Lung (tissue), 11 donors: ENCODE measurements at regions not wholly inside any gene's neighbourhood (a gene's known extent, or its start where the extent isn't known, plus 50 kb on each side); places are given as distances from the start of the nearest gene placed in this dataset.

Source experiments
- ATAC-seq: fragments of 200-7000 bp; cut with Tn5 transposase; one replicate; pipeline ENCODE4 v1.9.1; 2020; ENCODE audit warnings: moderate number of reproducible peaks; ENCODE audit not compliant: insufficient read depth, low FRiP score
- DNase-seq, 3 donors: peaks; one replicate each; pipeline ENCODE4 v3.0.0-alpha.2; 2013 to 2017
- H3K27ac ChIP-seq, 2 donors: one replicate each; pipeline ENCODE4 v1.5.1; 2013; ENCODE audit warnings: mild to moderate bottlenecking in 2 of 2, moderate library complexity in 2 of 2, control low read depth in 1 of 2, inconsistent platforms in 1 of 2, low read depth in 1 of 2, low read length in 1 of 2
- H3K27me3 ChIP-seq, 3 donors: one replicate each; pipeline ENCODE4 v1.5.1; 2013; ENCODE audit warnings: low read length in 2 of 3; ENCODE audit not compliant: control insufficient read depth in 3 of 3, insufficient read depth in 3 of 3
- H3K36me3 ChIP-seq, 4 donors: one replicate each; pipeline ENCODE4 v1.5.1; 2013; ENCODE audit warnings: low read length in 4 of 4, mild to moderate bottlenecking in 1 of 4, moderate library complexity in 1 of 4; ENCODE audit not compliant: control insufficient read depth in 4 of 4, insufficient read depth in 4 of 4
- H3K4me1 ChIP-seq, 5 donors: one replicate each; pipeline ENCODE4 v1.5.1; 2013; ENCODE audit warnings: low read length in 5 of 5, mild to moderate bottlenecking in 2 of 5, moderate library complexity in 1 of 5; ENCODE audit not compliant: control insufficient read depth in 5 of 5, insufficient read depth in 5 of 5
- H3K4me3 ChIP-seq: one replicate; pipeline ENCODE4 v1.5.1; 2013; ENCODE audit warnings: mild to moderate bottlenecking, control low read depth, moderate library complexity
- H3K9ac ChIP-seq, 2 donors: one replicate each; pipeline ENCODE4 v1.5.1; 2013; ENCODE audit warnings: low read length in 2 of 2, control low read depth in 1 of 2; ENCODE audit not compliant: insufficient read depth in 1 of 2
- H3K9me3 ChIP-seq, 4 donors: one replicate each; pipeline ENCODE4 v1.5.1; 2013; ENCODE audit warnings: low read length in 3 of 4, mild to moderate bottlenecking in 1 of 4, moderate library complexity in 1 of 4; ENCODE audit not compliant: control insufficient read depth in 4 of 4, insufficient read depth in 3 of 4
- WGBS, 2 donors: extraction: QIAGEN DNeasy Blood & Tissue Kit; methylation state at CpG; one replicate each; pipeline ENCODE4 v1.1.7; 2013; 5-methylcytosine and 5-hydroxymethylcytosine counted together
- TF ChIP-seq, protein P1 (sequence below): IDR thresholded peaks from 2 replicates; pipeline ENCODE4 v1.5.1; 2012; ENCODE audit warnings: mild to moderate bottlenecking; ENCODE audit errors: control extremely low read depth, extremely low read depth
- donor health status: control.
- donor health status: control.
- donor health status: Bipolar disorder and iron deficiency.
- donor health status: healthy.
- donor health status: DM: yes; HTN: yes; CAD: no.

DNA sequence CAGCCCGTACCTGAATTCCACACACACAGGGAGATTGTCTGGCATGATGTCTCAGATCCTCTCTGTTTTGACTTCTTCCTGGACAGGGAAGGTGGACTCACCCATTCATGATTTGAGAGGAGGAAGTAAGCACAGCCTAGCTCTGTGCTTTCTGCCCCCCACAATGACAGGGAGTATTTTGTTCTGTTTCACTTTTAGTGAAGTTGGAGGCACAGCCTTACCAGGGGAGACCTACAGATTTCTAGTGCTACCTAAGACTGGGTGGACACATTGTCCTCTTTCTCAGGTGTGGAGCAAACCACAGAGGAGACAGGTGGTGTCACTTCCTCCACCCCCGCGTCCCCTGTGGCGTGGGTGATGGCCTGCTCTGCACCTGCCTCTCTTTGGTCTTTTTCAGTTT lies 408.6 kb upstream of the PFKP start:
- no peaks in the 10 kb centered on the region for H3K4me1 ChIP-seq
- 84 to 86% methylated on average over 4 of the region's 4 CpGs for WGBS, 2 donors
- ATAC-seq (no peak), DNase-seq (no peak)
- no peak overlapping the region for H3K9ac ChIP-seq
- no peaks in the 10 kb centered on the region for H3K36me3 ChIP-seq
- TF ChIP-seq, protein P1, sequence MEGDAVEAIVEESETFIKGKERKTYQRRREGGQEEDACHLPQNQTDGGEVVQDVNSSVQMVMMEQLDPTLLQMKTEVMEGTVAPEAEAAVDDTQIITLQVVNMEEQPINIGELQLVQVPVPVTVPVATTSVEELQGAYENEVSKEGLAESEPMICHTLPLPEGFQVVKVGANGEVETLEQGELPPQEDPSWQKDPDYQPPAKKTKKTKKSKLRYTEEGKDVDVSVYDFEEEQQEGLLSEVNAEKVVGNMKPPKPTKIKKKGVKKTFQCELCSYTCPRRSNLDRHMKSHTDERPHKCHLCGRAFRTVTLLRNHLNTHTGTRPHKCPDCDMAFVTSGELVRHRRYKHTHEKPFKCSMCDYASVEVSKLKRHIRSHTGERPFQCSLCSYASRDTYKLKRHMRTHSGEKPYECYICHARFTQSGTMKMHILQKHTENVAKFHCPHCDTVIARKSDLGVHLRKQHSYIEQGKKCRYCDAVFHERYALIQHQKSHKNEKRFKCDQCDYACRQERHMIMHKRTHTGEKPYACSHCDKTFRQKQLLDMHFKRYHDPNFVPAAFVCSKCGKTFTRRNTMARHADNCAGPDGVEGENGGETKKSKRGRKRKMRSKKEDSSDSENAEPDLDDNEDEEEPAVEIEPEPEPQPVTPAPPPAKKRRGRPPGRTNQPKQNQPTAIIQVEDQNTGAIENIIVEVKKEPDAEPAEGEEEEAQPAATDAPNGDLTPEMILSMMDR: no peak
- no peak overlapping the region for H3K4me3 ChIP-seq
- H3K27me3 ChIP-seq: peaks cover 0 to 3% (median 0%) of the 10 kb centered on the region in 3 donors
- no peak overlapping the region for H3K27ac ChIP-seq
- H3K9me3 ChIP-seq: no peaks in the 10 kb centered on the region

DNA sequence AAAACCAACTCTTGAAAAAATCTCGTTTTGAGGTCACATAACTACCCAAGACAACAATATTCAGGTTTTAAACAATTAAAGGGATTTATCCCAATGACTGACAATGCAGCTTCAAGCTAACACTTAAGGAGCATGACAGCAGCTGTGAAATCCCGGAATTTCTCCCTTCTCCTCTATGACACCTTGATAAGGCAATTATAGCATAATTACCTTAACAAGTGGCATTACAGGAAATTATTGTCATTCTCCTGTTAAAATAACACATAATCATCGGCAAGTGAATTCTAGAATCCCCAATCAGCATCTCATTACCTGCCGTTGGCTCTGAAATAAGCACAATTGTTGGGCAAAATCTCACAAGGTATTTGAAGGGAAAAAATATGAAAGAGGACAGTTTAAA lies 417.0 kb upstream of the PFKP start:
- DNase-seq: no peak
- ATAC-seq: no peak
- Histone ChIP-seq H3K4me3 (no peak overlapping the region), H3K9ac (no peak overlapping the region), H3K36me3 (no peaks in the 10 kb centered on the region), H3K27ac (no peak overlapping the region), H3K27me3 (peaks cover 0 to 15% (median 2%) of the 10 kb centered on the region in 3 donors), H3K4me1 (no peaks in the 10 kb centered on the region), H3K9me3 (peaks cover 0 to 3% (median 0%) of the 10 kb centered on the region in 4 donors)
- 74 to 81% methylated on average over 4 of the region's 4 CpGs for WGBS, 2 donors
- TF ChIP-seq, protein P1: no peak

DNA sequence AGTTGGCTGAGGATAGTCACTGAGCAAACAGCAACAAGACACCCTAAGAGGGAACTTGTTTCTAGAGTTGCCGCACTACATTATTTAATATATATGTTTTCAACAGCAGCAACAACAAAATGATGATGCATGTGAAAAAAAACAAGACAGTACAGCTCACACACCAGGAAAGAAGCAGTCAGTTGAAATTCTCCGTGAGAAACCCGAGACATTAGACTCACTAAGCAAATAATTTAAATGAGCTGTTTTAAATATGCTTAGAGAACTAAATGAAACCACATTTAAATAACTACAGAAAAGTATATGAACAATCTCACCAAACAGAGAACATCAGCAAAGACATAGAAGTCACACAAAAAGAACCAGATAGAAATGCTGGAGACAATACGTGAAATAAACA lies 426.3 kb upstream of the PFKP start:
- DNase-seq (no peak), ATAC-seq (no peak)
- Histone ChIP-seq H3K4me1 (no peaks in the 10 kb centered on the region), H3K9ac (no peak overlapping the region), H3K4me3 (no peak overlapping the region), H3K36me3 (no peaks in the 10 kb centered on the region), H3K27ac (no peak overlapping the region), H3K9me3 (peaks cover 0 to 2% (median 0%) of the 10 kb centered on the region in 4 donors), H3K27me3 (peaks cover 0 to 2% (median 0%) of the 10 kb centered on the region in 3 donors)
- 93% methylated on average over 4 of the region's 4 CpGs for WGBS, 2 donors
- TF ChIP-seq, protein P1: no peak

DNA sequence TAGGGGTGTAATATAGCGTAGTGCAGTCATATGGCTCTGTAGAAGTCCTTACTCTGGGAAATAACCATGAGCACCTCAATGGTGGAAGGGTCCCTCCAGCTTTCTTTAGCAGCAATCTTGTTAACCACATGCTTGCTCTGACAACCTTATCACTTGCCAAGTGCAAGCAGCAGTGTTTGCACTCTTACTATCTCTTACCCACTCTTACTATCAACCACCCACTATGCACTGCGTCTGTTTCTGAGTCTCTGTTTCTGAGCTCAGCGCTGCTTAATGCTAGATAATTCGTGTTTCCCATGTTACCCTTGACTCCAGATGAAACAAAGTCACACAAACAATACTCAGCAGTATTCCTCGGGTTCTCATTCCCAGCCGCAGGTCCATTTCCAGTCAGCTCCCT lies 433.7 kb upstream of the PFKP start:
- Histone ChIP-seq H3K27me3 (no peaks in the 10 kb centered on the region), H3K4me3 (no peak overlapping the region), H3K27ac (no peak overlapping the region), H3K4me1 (no peaks in the 10 kb centered on the region), H3K9me3 (peaks cover 0 to 3% (median 0%) of the 10 kb centered on the region in 4 donors), H3K9ac (no peak overlapping the region), H3K36me3 (no peaks in the 10 kb centered on the region)
- no peak for DNase-seq
- 65 to 82% methylated on average over 6 of the region's 6 CpGs for WGBS, 2 donors
- TF ChIP-seq, protein P1: no peak
- no peak for ATAC-seq
